ENCODE measurements at regions not wholly inside any gene's neighbourhood (a gene's known extent, or its start where the extent isn't known, plus 50 kb on each side); places are given as distances from the start of the nearest gene placed in this dataset.

- WGBS, 2 donors (ENCODE audit: extremely low coverage in 2 of 2, insufficient read length in 2 of 2, insufficient replicate concordance in 1 of 2): no CpG with 5 or more reads among the region's 7 CpGs
- no peak for DNase-seq (ENCODE audit: low spot score)
- Histone ChIP-seq H2BK15ac (ENCODE audit: low read length) (no peak overlapping the region), H4K91ac (ENCODE audit: low read depth, low read length, poor library complexity) (no peak overlapping the region), H2AFZ (ENCODE audit: low read length) (no peak overlapping the region), H3K4me1 (ENCODE audit: control insufficient read depth in 2 of 2, insufficient read depth in 1 of 2, low read depth in 1 of 2, low read length in 2 of 2) (no peaks in the 10 kb centered on the region), H3K23ac (ENCODE audit: low read depth, low read length, poor library complexity) (no peak overlapping the region), H2BK120ac (ENCODE audit: low read depth, low read length) (no peak overlapping the region), H3K36me3 (replicated peaks in 1 of 2; ENCODE audit: control insufficient read depth in 2 of 2, insufficient read depth in 2 of 2, low read length in 2 of 2) (no peaks in the 10 kb centered on the region), H3K79me1 (ENCODE audit: low read depth, low read length) (no peaks in the 10 kb centered on the region), H3K18ac (ENCODE audit: low read length) (no peak overlapping the region), H3K4me2 (ENCODE audit: insufficient read depth, low read length, poor library complexity, severe bottlenecking) (no peak overlapping the region), H4K8ac (ENCODE audit: low read depth, low read length) (no peak overlapping the region), H2AK5ac (ENCODE audit: low read depth, low read length) (no peak overlapping the region), H3K27ac (replicated peaks; ENCODE audit: low read length) (no peak overlapping the region), H2BK5ac (ENCODE audit: low read length) (no peak overlapping the region), H2BK12ac (ENCODE audit: low read length) (no peak overlapping the region), H3K9ac (ENCODE audit: low read depth, low read length, poor library complexity) (no peak overlapping the region), H3K9me3 (replicated peaks in 1 of 2; ENCODE audit: control insufficient read depth in 2 of 2, insufficient read depth in 1 of 2, low read depth in 1 of 2, low read length in 2 of 2) (no peaks in the 10 kb centered on the region), H3K4me3 (ENCODE audit: low read length in 2 of 2) (no peak overlapping the region), H3K4ac (ENCODE audit: low read length) (no peak overlapping the region), H3K27me3 (ENCODE audit: control insufficient read depth in 3 of 3, insufficient read depth in 3 of 3, low read depth in 1 of 3, low read length in 3 of 3) (no peaks in the 10 kb centered on the region), H3K14ac (ENCODE audit: low read length) (no peak overlapping the region)
These were observed 149.7 kb downstream of the UNC5CL start for GRCh38 chr6:40889137-40889832.

DNA sequence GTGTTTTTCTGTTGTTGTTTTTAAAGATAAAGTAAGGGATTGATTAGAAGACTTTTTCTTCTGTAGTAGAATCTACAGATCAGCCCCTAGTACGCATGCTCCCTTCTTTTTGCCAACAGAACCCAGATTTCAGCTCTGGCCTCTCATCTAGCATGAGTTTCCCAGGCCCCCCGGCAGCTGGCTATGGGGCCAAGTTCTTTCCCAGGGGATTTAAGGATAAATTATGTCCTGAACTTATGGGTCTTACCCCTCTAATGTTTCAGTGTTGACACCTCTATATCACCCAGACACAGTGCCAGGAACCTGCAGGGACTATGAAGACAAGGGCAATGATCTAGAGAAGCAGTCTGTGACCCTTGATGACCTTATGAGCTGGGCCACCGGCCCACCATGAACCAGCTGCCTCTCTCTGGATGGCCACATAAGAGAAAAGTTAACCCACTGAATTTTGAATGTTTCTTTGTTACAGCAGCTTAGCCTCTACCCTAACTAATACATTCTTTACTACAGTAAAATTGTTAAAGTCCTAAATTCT is 150.5 kb downstream of the UNC5CL start:
- H2AFZ ChIP-seq (ENCODE audit: low read length): no peak overlapping the region
- H3K23ac ChIP-seq (ENCODE audit: low read depth, low read length, poor library complexity): no peak overlapping the region
- no peak overlapping the region for H3K14ac ChIP-seq (ENCODE audit: low read length)
- no peak overlapping the region for H3K27ac ChIP-seq (replicated peaks; ENCODE audit: low read length)
- H3K4me3 ChIP-seq (ENCODE audit: low read length in 2 of 2): no peak overlapping the region
- H2BK120ac ChIP-seq (ENCODE audit: low read depth, low read length): no peak overlapping the region
- no peak for DNase-seq (ENCODE audit: low spot score)
- no peak overlapping the region for H3K9ac ChIP-seq (ENCODE audit: low read depth, low read length, poor library complexity)
- no peak overlapping the region for H3K18ac ChIP-seq (ENCODE audit: low read length)
- no peaks in the 10 kb centered on the region for H3K27me3 ChIP-seq (ENCODE audit: control insufficient read depth in 3 of 3, insufficient read depth in 3 of 3, low read depth in 1 of 3, low read length in 3 of 3)
- WGBS, 2 donors (ENCODE audit: extremely low coverage in 2 of 2, insufficient read length in 2 of 2, insufficient replicate concordance in 1 of 2): no CpG with 5 or more reads among the region's 3 CpGs
- H3K4me2 ChIP-seq (ENCODE audit: insufficient read depth, low read length, poor library complexity, severe bottlenecking): no peak overlapping the region
- no peaks in the 10 kb centered on the region for H3K79me1 ChIP-seq (ENCODE audit: low read depth, low read length)
- H2BK15ac ChIP-seq (ENCODE audit: low read length): no peak overlapping the region
- no peaks in the 10 kb centered on the region for H3K9me3 ChIP-seq (replicated peaks in 1 of 2; ENCODE audit: control insufficient read depth in 2 of 2, insufficient read depth in 1 of 2, low read depth in 1 of 2, low read length in 2 of 2)
- H3K4me1 ChIP-seq (ENCODE audit: control insufficient read depth in 2 of 2, insufficient read depth in 1 of 2, low read depth in 1 of 2, low read length in 2 of 2): no peaks in the 10 kb centered on the region
- H3K36me3 ChIP-seq (replicated peaks in 1 of 2; ENCODE audit: control insufficient read depth in 2 of 2, insufficient read depth in 2 of 2, low read length in 2 of 2): no peaks in the 10 kb centered on the region
- no peak overlapping the region for H2BK5ac ChIP-seq (ENCODE audit: low read length)
- no peak overlapping the region for H3K4ac ChIP-seq (ENCODE audit: low read length)
- no peak overlapping the region for H4K8ac ChIP-seq (ENCODE audit: low read depth, low read length)
- no peak overlapping the region for H2BK12ac ChIP-seq (ENCODE audit: low read length)
- H2AK5ac ChIP-seq (ENCODE audit: low read depth, low read length): no peak overlapping the region
- H4K91ac ChIP-seq (ENCODE audit: low read depth, low read length, poor library complexity): no peak overlapping the region

- DNase-seq (ENCODE audit: low spot score): no peak
- H2AK5ac ChIP-seq (ENCODE audit: low read depth, low read length): no peak overlapping the region
- no peak overlapping the region for H3K27ac ChIP-seq (replicated peaks; ENCODE audit: low read length)
- no peaks in the 10 kb centered on the region for H3K36me3 ChIP-seq (replicated peaks in 1 of 2; ENCODE audit: control insufficient read depth in 2 of 2, insufficient read depth in 2 of 2, low read length in 2 of 2)
- H2BK12ac ChIP-seq (ENCODE audit: low read length): no peak overlapping the region
- no peak overlapping the region for H3K4me3 ChIP-seq (ENCODE audit: low read length in 2 of 2)
- H3K18ac ChIP-seq (ENCODE audit: low read length): no peak overlapping the region
- no peak overlapping the region for H3K23ac ChIP-seq (ENCODE audit: low read depth, low read length, poor library complexity)
- no peak overlapping the region for H2BK120ac ChIP-seq (ENCODE audit: low read depth, low read length)
- H3K4me2 ChIP-seq (ENCODE audit: insufficient read depth, low read length, poor library complexity, severe bottlenecking): no peak overlapping the region
- H3K4me1 ChIP-seq (ENCODE audit: control insufficient read depth in 2 of 2, insufficient read depth in 1 of 2, low read depth in 1 of 2, low read length in 2 of 2): no peaks in the 10 kb centered on the region
- H3K27me3 ChIP-seq (ENCODE audit: control insufficient read depth in 3 of 3, insufficient read depth in 3 of 3, low read depth in 1 of 3, low read length in 3 of 3): no peaks in the 10 kb centered on the region
- no peak overlapping the region for H4K8ac ChIP-seq (ENCODE audit: low read depth, low read length)
- H3K9ac ChIP-seq (ENCODE audit: low read depth, low read length, poor library complexity): no peak overlapping the region
- H4K91ac ChIP-seq (ENCODE audit: low read depth, low read length, poor library complexity): no peak overlapping the region
- WGBS, 2 donors (ENCODE audit: extremely low coverage in 2 of 2, insufficient read length in 2 of 2, insufficient replicate concordance in 1 of 2): no CpG with 5 or more reads among the region's 6 CpGs
- no peak overlapping the region for H2BK5ac ChIP-seq (ENCODE audit: low read length)
- H3K4ac ChIP-seq (ENCODE audit: low read length): no peak overlapping the region
- H3K79me1 ChIP-seq (ENCODE audit: low read depth, low read length): no peaks in the 10 kb centered on the region
- H3K9me3 ChIP-seq (replicated peaks in 1 of 2; ENCODE audit: control insufficient read depth in 2 of 2, insufficient read depth in 1 of 2, low read depth in 1 of 2, low read length in 2 of 2): no peaks in the 10 kb centered on the region
- no peak overlapping the region for H3K14ac ChIP-seq (ENCODE audit: low read length)
- no peak overlapping the region for H2AFZ ChIP-seq (ENCODE audit: low read length)
- H2BK15ac ChIP-seq (ENCODE audit: low read length): no peak overlapping the region
These were observed 151.2 kb downstream of the UNC5CL start for GRCh38 chr6:40887792-40888340.

DNA sequence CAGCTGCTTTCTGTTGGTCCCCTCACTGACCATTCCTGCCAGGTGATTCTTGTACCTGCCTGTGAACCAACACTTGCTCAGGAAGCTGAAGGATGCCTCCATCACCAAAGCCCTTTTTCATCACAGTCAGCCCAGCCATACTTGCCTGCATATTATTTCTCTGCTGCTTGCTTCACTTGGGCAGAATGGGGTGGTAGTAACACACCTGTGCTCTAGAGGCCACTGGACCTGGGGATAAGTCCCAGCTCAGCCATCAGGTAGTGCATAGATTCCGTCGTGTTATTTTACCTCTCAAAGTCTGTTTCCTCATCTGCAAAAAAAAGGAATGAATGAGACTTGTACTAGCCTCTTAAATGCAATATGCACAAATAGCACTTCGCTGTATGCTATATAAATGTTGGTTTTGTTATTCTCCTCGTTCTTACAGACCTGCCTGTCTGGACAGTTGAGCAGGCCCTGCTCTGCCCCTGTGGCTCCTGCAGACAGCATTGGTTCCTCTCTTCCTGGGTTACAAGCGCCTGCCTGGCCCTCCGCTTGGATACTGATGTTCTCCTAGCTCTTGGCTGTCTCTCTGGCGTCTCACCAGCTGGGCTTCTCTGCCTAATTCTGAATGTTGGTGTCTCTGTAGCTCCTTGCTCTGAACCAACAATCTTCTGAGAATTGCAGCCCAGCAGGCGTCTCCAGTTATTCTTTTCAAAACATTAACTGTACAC is 151.8 kb downstream of the UNC5CL start:
- no peak overlapping the region for H3K4me3 ChIP-seq (ENCODE audit: low read length in 2 of 2)
- no peak overlapping the region for H3K23ac ChIP-seq (ENCODE audit: low read depth, low read length, poor library complexity)
- H4K91ac ChIP-seq (ENCODE audit: low read depth, low read length, poor library complexity): no peak overlapping the region
- no peak overlapping the region for H2BK120ac ChIP-seq (ENCODE audit: low read depth, low read length)
- no peak overlapping the region for H3K14ac ChIP-seq (ENCODE audit: low read length)
- H3K4me1 ChIP-seq (ENCODE audit: control insufficient read depth in 2 of 2, insufficient read depth in 1 of 2, low read depth in 1 of 2, low read length in 2 of 2): no peaks in the 10 kb centered on the region
- H2AFZ ChIP-seq (ENCODE audit: low read length): no peak overlapping the region
- H3K79me1 ChIP-seq (ENCODE audit: low read depth, low read length): no peaks in the 10 kb centered on the region
- H3K27ac ChIP-seq (replicated peaks; ENCODE audit: low read length): no peak overlapping the region
- no peak overlapping the region for H3K9ac ChIP-seq (ENCODE audit: low read depth, low read length, poor library complexity)
- H3K9me3 ChIP-seq (replicated peaks in 1 of 2; ENCODE audit: control insufficient read depth in 2 of 2, insufficient read depth in 1 of 2, low read depth in 1 of 2, low read length in 2 of 2): no peaks in the 10 kb centered on the region
- no peak overlapping the region for H3K4me2 ChIP-seq (ENCODE audit: insufficient read depth, low read length, poor library complexity, severe bottlenecking)
- no peak overlapping the region for H4K8ac ChIP-seq (ENCODE audit: low read depth, low read length)
- no peak overlapping the region for H2BK12ac ChIP-seq (ENCODE audit: low read length)
- H2BK15ac ChIP-seq (ENCODE audit: low read length): no peak overlapping the region
- no peak overlapping the region for H3K18ac ChIP-seq (ENCODE audit: low read length)
- no peak overlapping the region for H2AK5ac ChIP-seq (ENCODE audit: low read depth, low read length)
- no CpG with 5 or more reads among the region's 8 CpGs for WGBS, 2 donors (ENCODE audit: extremely low coverage in 2 of 2, insufficient read length in 2 of 2, insufficient replicate concordance in 1 of 2)
- H3K4ac ChIP-seq (ENCODE audit: low read length): no peak overlapping the region
- no peak for DNase-seq (ENCODE audit: low spot score)
- no peaks in the 10 kb centered on the region for H3K36me3 ChIP-seq (replicated peaks in 1 of 2; ENCODE audit: control insufficient read depth in 2 of 2, insufficient read depth in 2 of 2, low read length in 2 of 2)
- no peaks in the 10 kb centered on the region for H3K27me3 ChIP-seq (ENCODE audit: control insufficient read depth in 3 of 3, insufficient read depth in 3 of 3, low read depth in 1 of 3, low read length in 3 of 3)
- H2BK5ac ChIP-seq (ENCODE audit: low read length): no peak overlapping the region
